ENCODE measurements at regions not wholly inside any gene's neighbourhood (a gene's known extent, or its start where the extent isn't known, plus 50 kb on each side); places are given as distances from the start of the nearest gene placed in this dataset.

DNA sequence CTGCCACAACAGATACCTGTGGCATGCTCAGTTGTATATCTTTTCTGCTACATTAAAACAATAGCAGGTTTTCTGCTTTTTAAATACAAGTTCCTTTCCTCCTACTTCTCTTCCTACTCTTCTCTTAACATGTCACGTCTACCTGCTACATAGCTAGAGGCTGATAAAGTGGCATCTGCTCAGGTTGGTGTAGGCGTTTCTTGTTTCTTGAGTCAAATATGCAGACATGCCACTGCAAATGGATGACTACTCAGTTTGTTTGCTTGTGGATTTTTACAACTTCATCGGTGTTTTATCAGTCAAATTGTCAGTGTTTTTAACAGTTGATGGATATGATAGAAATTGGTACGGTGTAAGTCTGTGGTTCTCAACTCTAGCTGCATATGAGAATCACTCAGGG lies 525.7 kb downstream of the TLE4 start:
- TF ChIP-seq EZH2 (IDR thresholded peaks at IDR 0.05; ENCODE audit: low read length): no peak
- TF ChIP-seq, protein P1, sequence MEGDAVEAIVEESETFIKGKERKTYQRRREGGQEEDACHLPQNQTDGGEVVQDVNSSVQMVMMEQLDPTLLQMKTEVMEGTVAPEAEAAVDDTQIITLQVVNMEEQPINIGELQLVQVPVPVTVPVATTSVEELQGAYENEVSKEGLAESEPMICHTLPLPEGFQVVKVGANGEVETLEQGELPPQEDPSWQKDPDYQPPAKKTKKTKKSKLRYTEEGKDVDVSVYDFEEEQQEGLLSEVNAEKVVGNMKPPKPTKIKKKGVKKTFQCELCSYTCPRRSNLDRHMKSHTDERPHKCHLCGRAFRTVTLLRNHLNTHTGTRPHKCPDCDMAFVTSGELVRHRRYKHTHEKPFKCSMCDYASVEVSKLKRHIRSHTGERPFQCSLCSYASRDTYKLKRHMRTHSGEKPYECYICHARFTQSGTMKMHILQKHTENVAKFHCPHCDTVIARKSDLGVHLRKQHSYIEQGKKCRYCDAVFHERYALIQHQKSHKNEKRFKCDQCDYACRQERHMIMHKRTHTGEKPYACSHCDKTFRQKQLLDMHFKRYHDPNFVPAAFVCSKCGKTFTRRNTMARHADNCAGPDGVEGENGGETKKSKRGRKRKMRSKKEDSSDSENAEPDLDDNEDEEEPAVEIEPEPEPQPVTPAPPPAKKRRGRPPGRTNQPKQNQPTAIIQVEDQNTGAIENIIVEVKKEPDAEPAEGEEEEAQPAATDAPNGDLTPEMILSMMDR (optimal IDR thresholded peaks at IDR 0.05 in 1 of 3, IDR thresholded peaks at IDR 0.05 in 1 of 3, conservative IDR thresholded peaks at IDR 0.05 in 1 of 3; ENCODE audit: extremely low read depth in 1 of 3, insufficient read depth in 2 of 3, low read length in 3 of 3): no peak
